Ovary (tissue), 7 donors: ENCODE measurements at regions not wholly inside any gene's neighbourhood (a gene's known extent, or its start where the extent isn't known, plus 50 kb on each side); places are given as distances from the start of the nearest gene placed in this dataset.
"Not testable (repeated sequence)": the region's sequence is repeated elsewhere in the genome, so short reads cannot be mapped to it uniquely, and the experiment has no call there.

Experiments used
- DNase-seq, 5 donors: peaks; one replicate each; pipeline ENCODE4 v3.0.0-alpha.2; 2019 to 2020
- H3K27ac ChIP-seq, 2 donors: fragments of 200-600 bp; one replicate each; pipeline versions ENCODE4 v1.5.1 to v1.8.0; 2019 to 2022
- H3K27me3 ChIP-seq: fragments of 200-600 bp; one replicate; pipeline ENCODE4 v1.8.0; 2022
- H3K36me3 ChIP-seq: fragments of 200-600 bp; sonication (generic); one replicate; pipeline ENCODE4 v1.5.1; 2019
- H3K4me1 ChIP-seq: one replicate; pipeline ENCODE4 v1.8.1; 2013; ENCODE audit warnings: mild to moderate bottlenecking, moderate library complexity; ENCODE audit not compliant: insufficient read depth
- H3K4me3 ChIP-seq: fragments of 200-600 bp; sonication (generic); one replicate; pipeline ENCODE4 v1.5.1; 2017
- H3K9me3 ChIP-seq, 2 donors: fragments of 200-600 bp in 1 of 2; sonication (generic) in 1 of 2; one replicate each; pipeline versions ENCODE4 v1.5.1 to v1.8.1; 2013 to 2019; ENCODE audit warnings: mild to moderate bottlenecking in 1 of 2, moderate library complexity in 1 of 2
- CTCF ChIP-seq, 3 donors: fragments of 450-650 bp in 2 of 3; fragments of 200-600 bp in 1 of 3; IDR thresholded peaks; one replicate each; pipeline versions ENCODE4 v1.5.1 to v1.8.0; 2016 to 2022; ENCODE audit warnings: antibody characterized with exemption in 3 of 3, mild to moderate bottlenecking in 1 of 3
- EP300 ChIP-seq: sonication (generic); formaldehyde crosslinking; IDR thresholded peaks from one replicate; pipeline ENCODE4 v1.6.1; 2017; ENCODE audit warnings: antibody characterized with exemption
- POLR2A ChIP-seq: fragments of 450-650 bp; IDR thresholded peaks from one replicate; pipeline ENCODE4 v1.6.1; 2017; ENCODE audit warnings: antibody characterized with exemption, mild to moderate bottlenecking, moderate library complexity
- WGBS, 3 donors: extraction: QIAGEN DNeasy Blood & Tissue Kit in 1 of 3; methylation state at CpG; one replicate each; pipeline versions ENCODE4 v1.1.5 to v1.1.7; 2013 to 2017; 5-methylcytosine and 5-hydroxymethylcytosine counted together
- intact Hi-C, 4 donors: fragments of 100-400 bp; cut with DNase I; formaldehyde crosslinking; loops; one replicate each; pipeline versions ENCODE4 v1.11.0 to v1.15.1; 2022 to 2023
- donor health status: DM: no; HTN: no; CAD: no; lungs with moderate emphysema.
- donor health status: DM: no; HTN: no; CAD: no.
- donor health status: Bipolar disorder and iron deficiency.
- donor health status: DM: no; HTN: no; CAD: no.
- donor health status: DM: yes; HTN: yes; CAD: no.

GRCh38 chr16:29308644-29309546 is 97.6 kb downstream of the NPIPB11 start:
- H3K9me3 ChIP-seq, result no peaks in the 10 kb centered on the region
- peak in 3 of 5 donors; percentile 28 to 37 (median 33) for DNase-seq
- H3K36me3 ChIP-seq, result no peaks in the 10 kb centered on the region
- H3K4me3 ChIP-seq, result no peak overlapping the region
- H3K27ac ChIP-seq, result peak overlapping the region in 1 of 2 donors; percentile 78
- peaks cover 51% of the 10 kb centered on the region for H3K4me1 ChIP-seq
- intact Hi-C loops, result no loop called here
- TF ChIP-seq POLR2A, result no peak
- no peak for TF ChIP-seq CTCF (IDR thresholded peaks at IDR 0.05)
- TF ChIP-seq EP300, result no peak
- H3K27me3 ChIP-seq, result no peaks in the 10 kb centered on the region
- WGBS, 3 donors, result 79 to 92% (median 90%) methylated on average over 20 of the region's 20 CpGs

- TF ChIP-seq EP300, result no peak
- intact Hi-C loops, result no loop called here
- WGBS, 3 donors, result 26 to 55% (median 39%) methylated on average over 19 of the region's 19 CpGs
- DNase-seq, result peak in 3 of 5 donors; percentile 39 to 52 (median 50)
- Histone ChIP-seq H3K4me1 (peaks cover 43% of the 10 kb centered on the region), H3K27me3 (no peaks in the 10 kb centered on the region), H3K36me3 (no peaks in the 10 kb centered on the region), H3K27ac (peak overlapping the region in 1 of 2 donors; percentile 55), H3K4me3 (no peak overlapping the region), H3K9me3 (no peaks in the 10 kb centered on the region)
These were observed 98.7 kb downstream of the NPIPB11 start for GRCh38 chr16:29307598-29308507.

- TF ChIP-seq EP300, result no peak
- TF ChIP-seq CTCF (IDR thresholded peaks at IDR 0.05), result no peak
- no peak for TF ChIP-seq POLR2A
- intact Hi-C loops, result no loop called here
- Histone ChIP-seq H3K9me3 (no peaks in the 10 kb centered on the region), H3K4me1 (peaks cover 38% of the 10 kb centered on the region), H3K27me3 (no peaks in the 10 kb centered on the region), H3K4me3 (no peak overlapping the region), H3K36me3 (no peaks in the 10 kb centered on the region), H3K27ac (peak overlapping the region in 1 of 2 donors; percentile 55)
- DNase-seq, result peak in 1 of 5 donors; percentile 31
- 75 to 84% (median 84%) methylated on average over 10 of the region's 10 CpGs for WGBS, 3 donors
These were observed 99.4 kb downstream of the NPIPB11 start for GRCh38 chr16:29306943-29307597.

- no peaks in the 10 kb centered on the region for H3K9me3 ChIP-seq
- WGBS, 3 donors, result 91 to 94% (median 92%) methylated on average over 14 of the region's 14 CpGs
- no peaks in the 10 kb centered on the region for H3K36me3 ChIP-seq
- H3K27me3 ChIP-seq, result no peaks in the 10 kb centered on the region
- intact Hi-C loops, result no loop called here
- H3K4me1 ChIP-seq, result peaks cover 29% of the 10 kb centered on the region
- TF ChIP-seq CTCF (IDR thresholded peaks at IDR 0.05) (no peak), EP300 (no peak), POLR2A (no peak)
- no peak overlapping the region for H3K4me3 ChIP-seq
- DNase-seq, result peak in 1 of 5 donors; percentile 26
- H3K27ac ChIP-seq, result no peak overlapping the region
These were observed 100.3 kb downstream of the NPIPB11 start for GRCh38 chr16:29306201-29306600.

- H3K36me3 ChIP-seq, DNase-seq, H3K27ac ChIP-seq, intact Hi-C loops, H3K27me3 ChIP-seq, H3K4me3 ChIP-seq, H3K9me3 ChIP-seq: not testable (repeated sequence)
- peaks cover 24% of the 10 kb centered on the region for H3K4me1 ChIP-seq
- WGBS, 3 donors, result 91 to 92% (median 91%) methylated on average over 11 of the region's 11 CpGs
These were observed 101.5 kb downstream of the NPIPB11 start for GRCh38 chr16:29305018-29305417.
